GM18526 (cell line): ENCODE measurements at regions not wholly inside any gene's neighbourhood (a gene's known extent, or its start where the extent isn't known, plus 50 kb on each side); places are given as distances from the start of the nearest gene placed in this dataset.

ENCODE experiments used
- POLR2A ChIP-seq: IDR thresholded peaks from 3 replicates; pipeline ENCODE4 v1.6.1; 2011; ENCODE audit not compliant: insufficient read length; ENCODE audit errors: extremely low read depth

GRCh38 chr1:54479251-54479650 lies 68.8 kb upstream of the ACOT11 start:
- no peak for TF ChIP-seq POLR2A

GRCh38 chr1:54477153-54477561 lies 70.9 kb upstream of the ACOT11 start:
- no peak for TF ChIP-seq POLR2A

GRCh38 chr1:54476530-54477109 lies 70.4 kb upstream of the SSBP3 start:
- no peak for TF ChIP-seq POLR2A

- TF ChIP-seq POLR2A: no peak
Observed at GRCh38 chr1:54475946-54476516, 69.8 kb upstream of the SSBP3 start.

GRCh38 chr1:54475357-54475881 lies 69.2 kb upstream of the SSBP3 start:
- no peak for TF ChIP-seq POLR2A

- no peak for TF ChIP-seq POLR2A
Observed at GRCh38 chr1:54474310-54475251, 68.4 kb upstream of the SSBP3 start.

GRCh38 chr1:54471588-54471987 lies 65.4 kb upstream of the SSBP3 start:
- no peak for TF ChIP-seq POLR2A

GRCh38 chr1:54465351-54465811 lies 59.2 kb upstream of the SSBP3 start:
- TF ChIP-seq POLR2A: no peak

- no peak for TF ChIP-seq POLR2A
Observed at GRCh38 chr1:54464477-54465146, 58.4 kb upstream of the SSBP3 start.

- no peak for TF ChIP-seq POLR2A
Observed at GRCh38 chr1:54464031-54464476, 57.9 kb upstream of the SSBP3 start.

- no peak for TF ChIP-seq POLR2A
Observed at GRCh38 chr1:54463259-54464030, 57.3 kb upstream of the SSBP3 start.

GRCh38 chr1:54462597-54463258 lies 56.5 kb upstream of the SSBP3 start:
- TF ChIP-seq POLR2A: no peak

GRCh38 chr1:54461731-54462596 lies 55.8 kb upstream of the SSBP3 start:
- TF ChIP-seq POLR2A: no peak
